ENCODE measurements at regions not wholly inside any gene's neighbourhood (a gene's known extent, or its start where the extent isn't known, plus 50 kb on each side); places are given as distances from the start of the nearest gene placed in this dataset.

DNA sequence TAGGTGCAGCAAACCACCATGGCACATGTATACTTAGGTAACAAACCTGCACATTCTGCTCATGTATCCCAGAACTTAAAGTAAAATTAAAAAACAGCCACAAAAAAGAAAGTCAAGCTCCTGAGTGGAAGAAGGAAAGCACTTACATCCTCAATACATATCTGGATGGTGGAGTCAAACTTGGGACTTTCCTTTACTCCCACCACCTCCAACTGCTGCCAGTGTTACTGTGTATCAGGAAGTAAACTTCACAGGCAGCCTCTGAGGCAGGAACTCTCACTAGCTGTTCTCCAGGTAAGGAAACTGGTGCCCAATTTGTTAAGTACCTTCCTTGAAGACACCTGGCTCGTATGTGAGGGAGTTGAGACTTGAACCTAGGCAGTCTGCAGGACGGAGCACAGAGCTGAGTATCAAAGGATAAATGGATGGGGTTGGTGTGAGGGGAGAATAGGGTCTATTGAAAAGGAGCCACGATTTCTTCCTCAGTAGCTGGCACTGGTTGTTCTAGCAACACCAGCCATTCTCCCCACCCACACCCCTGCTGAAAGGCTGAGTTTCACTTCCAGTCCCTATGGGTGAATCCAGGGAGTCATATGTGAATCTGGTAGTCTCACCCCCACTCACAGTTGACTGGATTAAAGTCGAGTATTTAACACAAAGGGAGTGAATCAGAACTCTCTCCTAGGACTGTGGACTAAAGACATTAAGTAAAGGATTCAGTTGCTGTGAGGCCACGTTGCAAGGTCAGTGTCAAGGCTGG is 50.0 kb upstream of the GPR39 start:
- in situ Hi-C loops (cut with HindIII; ENCODE audit: low sequenced_read_pairs), result no loop called here
- DNase-seq (ENCODE audit: low spot score), result no peak
